Right hindlimb (tissue), 1 donor: ENCODE measurements at regions not wholly inside any gene's neighbourhood (a gene's known extent, or its start where the extent isn't known, plus 50 kb on each side); places are given as distances from the start of the nearest gene placed in this dataset.
A peak's percentile ranks its signal among the peaks of the same experiment; 100 is the strongest.

Experiments
- DNase-seq: peaks from one replicate; pipeline ENCODE4 v3.0.0-alpha.2; 2018

GRCh38 chrX:2607113-2607512 lies 84.0 kb upstream of the CD99 start:
- no peak for DNase-seq

GRCh38 chrX:2600564-2600963 lies 90.5 kb upstream of the CD99 start:
- DNase-seq: no peak

GRCh38 chrX:2596555-2597255 lies 94.4 kb upstream of the CD99 start:
- no peak for DNase-seq

- DNase-seq: no peak
These were observed 95.0 kb upstream of the CD99 start for GRCh38 chrX:2596045-2596444.

GRCh38 chrX:2595258-2595657 lies 94.5 kb upstream of the DHRSX start:
- DNase-seq: no peak

GRCh38 chrX:2594491-2594890 lies 93.7 kb upstream of the DHRSX start:
- no peak for DNase-seq

GRCh38 chrX:2592279-2592678 lies 91.5 kb upstream of the DHRSX start:
- DNase-seq: no peak

- no peak for DNase-seq
These were observed 88.6 kb upstream of the DHRSX start for GRCh38 chrX:2589186-2590020.

- DNase-seq: no peak
These were observed 87.3 kb upstream of the DHRSX start for GRCh38 chrX:2588049-2588448.

- no peak for DNase-seq
These were observed 86.4 kb upstream of the DHRSX start for GRCh38 chrX:2587146-2587545.

- DNase-seq: no peak
These were observed 84.3 kb upstream of the DHRSX start for GRCh38 chrX:2585158-2585470.

- no peak for DNase-seq
These were observed 83.7 kb upstream of the DHRSX start for GRCh38 chrX:2584251-2585157.

- no peak for DNase-seq
These were observed 82.7 kb upstream of the DHRSX start for GRCh38 chrX:2583194-2584162.

- DNase-seq: no peak
These were observed 81.9 kb upstream of the DHRSX start for GRCh38 chrX:2582667-2583066.

- DNase-seq: no peak
These were observed 80.5 kb upstream of the DHRSX start for GRCh38 chrX:2581296-2581695.

GRCh38 chrX:2578864-2579263 lies 78.1 kb upstream of the DHRSX start:
- no peak for DNase-seq

- peak; percentile 43 for DNase-seq
These were observed 77.2 kb upstream of the DHRSX start for GRCh38 chrX:2577844-2578466.

GRCh38 chrX:2576793-2577192 lies 76.0 kb upstream of the DHRSX start:
- DNase-seq: no peak

- DNase-seq: no peak
These were observed 73.5 kb upstream of the DHRSX start for GRCh38 chrX:2574271-2574670.

- DNase-seq: no peak
These were observed 72.0 kb upstream of the DHRSX start for GRCh38 chrX:2572740-2573139.

GRCh38 chrX:2568125-2568524 lies 67.3 kb upstream of the DHRSX start:
- no peak for DNase-seq

GRCh38 chrX:2566055-2566454 lies 65.3 kb upstream of the DHRSX start:
- DNase-seq: no peak
